ENCODE measurements at regions not wholly inside any gene's neighbourhood (a gene's known extent, or its start where the extent isn't known, plus 50 kb on each side); places are given as distances from the start of the nearest gene placed in this dataset.

DNA sequence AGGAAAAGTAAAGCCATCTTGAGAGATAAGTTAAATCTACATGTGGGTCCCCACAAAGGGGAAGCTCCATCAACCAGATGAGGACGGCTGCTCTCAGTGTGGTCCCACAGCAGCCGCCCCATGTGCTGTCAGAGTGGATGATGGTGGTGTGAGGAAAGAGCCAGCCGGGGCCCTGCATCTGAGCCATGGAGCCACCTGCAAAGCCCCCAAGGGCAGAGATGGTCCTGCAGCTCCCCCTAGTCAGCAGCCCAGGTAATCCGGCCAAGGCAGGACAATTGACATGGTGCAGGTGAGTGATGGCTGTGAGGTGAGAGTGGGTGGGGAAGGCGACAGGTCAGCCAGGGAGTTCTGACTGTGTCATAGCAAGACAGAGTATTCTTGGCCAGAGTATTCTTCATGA, 458.8 kb downstream of the ICE1 start:
- TF ChIP-seq EZH2phosphoT487 (IDR thresholded peaks at IDR 0.05; ENCODE audit: borderline replicate concordance, low read length) (no peak), CTCF (IDR thresholded peaks at IDR 0.05; ENCODE audit: low read depth, low read length, poor library complexity, severe bottlenecking) (no peak)
- Histone ChIP-seq H3K9me3 (ENCODE audit: control insufficient read depth, insufficient read depth, low read length) (no peaks in the 10 kb centered on the region), H4K20me1 (ENCODE audit: control insufficient read depth, insufficient read depth, low read depth, low read length) (no peaks in the 10 kb centered on the region), H3K36me3 (ENCODE audit: control insufficient read depth, low read length) (no peaks in the 10 kb centered on the region), H3F3A (ENCODE audit: control insufficient read depth, insufficient read depth) (no peaks in the 10 kb centered on the region), H3K4me1 (ENCODE audit: control insufficient read depth, low read length) (no peaks in the 10 kb centered on the region), H3K79me2 (ENCODE audit: control insufficient read depth, low read length) (no peaks in the 10 kb centered on the region), H3K9me2 (replicated peaks; ENCODE audit: control insufficient read depth, low read length) (no peaks in the 10 kb centered on the region), H3K27me3 (ENCODE audit: control insufficient read depth, low read length) (no peaks in the 10 kb centered on the region), H3K27ac (ENCODE audit: low read depth, low read length) (no peak overlapping the region), H3K4me2 (ENCODE audit: low read length) (no peak overlapping the region), H3K4me3 (ENCODE audit: low read length) (no peak overlapping the region)

GRCh38 chr5:5880077-5880763, 457.7 kb downstream of the ICE1 start:
- no peaks in the 10 kb centered on the region for H3K27me3 ChIP-seq (ENCODE audit: control insufficient read depth, low read length)
- H3K36me3 ChIP-seq (ENCODE audit: control insufficient read depth, low read length): no peaks in the 10 kb centered on the region
- TF ChIP-seq CTCF (IDR thresholded peaks at IDR 0.05; ENCODE audit: low read depth, low read length, poor library complexity, severe bottlenecking) (no peak), EZH2phosphoT487 (IDR thresholded peaks at IDR 0.05; ENCODE audit: borderline replicate concordance, low read length) (no peak)
- H3K9me2 ChIP-seq (replicated peaks; ENCODE audit: control insufficient read depth, low read length): no peaks in the 10 kb centered on the region
- H3K79me2 ChIP-seq (ENCODE audit: control insufficient read depth, low read length): no peaks in the 10 kb centered on the region
- no peak overlapping the region for H3K4me2 ChIP-seq (ENCODE audit: low read length)
- no peak overlapping the region for H3K27ac ChIP-seq (ENCODE audit: low read depth, low read length)
- H4K20me1 ChIP-seq (ENCODE audit: control insufficient read depth, insufficient read depth, low read depth, low read length): no peaks in the 10 kb centered on the region
- H3F3A ChIP-seq (ENCODE audit: control insufficient read depth, insufficient read depth): no peaks in the 10 kb centered on the region
- H3K4me3 ChIP-seq (ENCODE audit: low read length): no peak overlapping the region
- no peaks in the 10 kb centered on the region for H3K9me3 ChIP-seq (ENCODE audit: control insufficient read depth, insufficient read depth, low read length)
- no peaks in the 10 kb centered on the region for H3K4me1 ChIP-seq (ENCODE audit: control insufficient read depth, low read length)

GRCh38 chr5:5857396-5857795, 434.9 kb downstream of the ICE1 start:
- Histone ChIP-seq H4K20me1 (ENCODE audit: control insufficient read depth, insufficient read depth, low read depth, low read length) (no peaks in the 10 kb centered on the region), H3K36me3 (ENCODE audit: control insufficient read depth, low read length) (no peaks in the 10 kb centered on the region), H3K79me2 (ENCODE audit: control insufficient read depth, low read length) (no peaks in the 10 kb centered on the region), H3K27ac (ENCODE audit: low read depth, low read length) (no peak overlapping the region), H3K4me3 (ENCODE audit: low read length) (no peak overlapping the region), H3F3A (ENCODE audit: control insufficient read depth, insufficient read depth) (no peaks in the 10 kb centered on the region), H3K4me2 (ENCODE audit: low read length) (no peak overlapping the region), H3K4me1 (ENCODE audit: control insufficient read depth, low read length) (no peaks in the 10 kb centered on the region), H3K27me3 (ENCODE audit: control insufficient read depth, low read length) (no peaks in the 10 kb centered on the region), H3K9me3 (ENCODE audit: control insufficient read depth, insufficient read depth, low read length) (no peaks in the 10 kb centered on the region), H3K9me2 (replicated peaks; ENCODE audit: control insufficient read depth, low read length) (no peaks in the 10 kb centered on the region)
- no peak for TF ChIP-seq CTCF (IDR thresholded peaks at IDR 0.05; ENCODE audit: low read depth, low read length, poor library complexity, severe bottlenecking)
- no peak for TF ChIP-seq EZH2phosphoT487 (IDR thresholded peaks at IDR 0.05; ENCODE audit: borderline replicate concordance, low read length)

Data from DOHH2 (cell line).